HepG2 (cell line): ENCODE measurements at regions not wholly inside any gene's neighbourhood (a gene's known extent, or its start where the extent isn't known, plus 50 kb on each side); places are given as distances from the start of the nearest gene placed in this dataset.

Source experiments
- ATAC-seq: fragments of 200-7000 bp; cut with Tn5 transposase; 3 replicates; pipeline ENCODE4 v1.9.1; 2020; ENCODE audit warnings: mild to moderate bottlenecking, moderate library complexity
- BruUV-seq: library from RNA; stranded (reverse); fragments of 400-500 nt; replicated peaks from 2 replicates; lab custom pipeline; 2021; lab: Mats Ljungman, UMichigan
- CTCF ChIA-PET: fragments of 300-600 bp; formaldehyde crosslinking; extraction: SDS; loops from one replicate; lab custom pipeline; 2021; ENCODE audit warnings: low total read pairs, inconsistent platforms, low intra/inter-chr PET ratio; lab: Yijun Ruan, JAX
- POLR2A ChIA-PET: fragments of 350-600 bp; sonication (Branson Sonifier 250); formaldehyde crosslinking; loops from one replicate; lab custom pipeline; 2020; ENCODE audit warnings: antibody characterized with exemption, inconsistent platforms; lab: Yijun Ruan, JAX
- DNase-seq: peaks from one replicate; pipeline ENCODE4 v3.0.0-alpha.2; 2015; ENCODE audit warnings: low spot score
- FAIRE-seq: peaks from 3 replicates; lab custom pipeline; 2011; peaks lifted over from hg19 to GRCh38; lab: Jason Lieb, UNC
- H2AFZ ChIP-seq: one replicate; pipeline ENCODE4 v1.6.1; 2011; ENCODE audit warnings: low read length, inconsistent platforms
- H3K27ac ChIP-seq: fragments of 300-600 bp; 3 replicates; pipeline ENCODE4 v1.8.0; 2011; ENCODE audit warnings: mixed run types, mild to moderate bottlenecking, mixed read lengths, low read length, inconsistent platforms; ENCODE audit not compliant: insufficient read depth; ENCODE audit errors: extremely low read length
- H3K27me3 ChIP-seq, 2 experiments: fragments of 200-600 bp in 1 of 2; 2 replicates in 1 of 2; 3 replicates in 1 of 2; pipeline versions ENCODE4 v1.6.0 to v1.8.0; 2011; ENCODE audit warnings: low read length in 2 of 2, mild to moderate bottlenecking in 2 of 2, moderate library complexity in 2 of 2, inconsistent platforms in 1 of 2; ENCODE audit not compliant: insufficient read depth in 2 of 2, control insufficient read depth in 1 of 2
- H3K36me3 ChIP-seq, 2 experiments: fragments of 200-600 bp in 1 of 2; replicated peaks in 1 of 2; 2 replicates in 1 of 2; 3 replicates in 1 of 2; pipeline versions ENCODE4 v1.5.1 to v1.8.0; 2011; ENCODE audit warnings: low read length in 2 of 2, inconsistent platforms in 1 of 2; ENCODE audit not compliant: insufficient read depth in 2 of 2, control insufficient read depth in 1 of 2
- H3K4me1 ChIP-seq: 2 replicates; pipeline ENCODE4 v1.5.1; 2012; ENCODE audit warnings: low read length, inconsistent platforms; ENCODE audit not compliant: insufficient read depth
- H3K4me2 ChIP-seq: 2 replicates; pipeline ENCODE4 v1.6.0; 2011; ENCODE audit warnings: low read depth, low read length, inconsistent platforms
- H3K4me3 ChIP-seq, 3 experiments: fragments of 200-600 bp in 1 of 3; sonication (generic), shearing (Covaris generic) in 1 of 3; replicated peaks in 1 of 3; 2 replicates each; pipeline ENCODE4 v1.5.1; 2011 to 2016; ENCODE audit warnings: low read length in 3 of 3, inconsistent platforms in 2 of 3, low read depth in 2 of 3, mild to moderate bottlenecking in 2 of 3, control low read depth in 1 of 3, mixed read lengths in 1 of 3; ENCODE audit not compliant: insufficient read depth in 1 of 3
- H3K79me2 ChIP-seq: one replicate; pipeline ENCODE4 v1.6.1; 2011; ENCODE audit warnings: low read length, inconsistent platforms; ENCODE audit not compliant: insufficient read depth
- H3K9ac ChIP-seq: 2 replicates; pipeline ENCODE4 v1.6.0; 2011; ENCODE audit warnings: mild to moderate bottlenecking, low read depth, low read length, inconsistent platforms; ENCODE audit not compliant: insufficient read depth
- H3K9me3 ChIP-seq: 2 replicates; pipeline ENCODE4 v1.5.1; 2012; ENCODE audit warnings: mild to moderate bottlenecking, low read length
- H4K20me1 ChIP-seq: 2 replicates; pipeline ENCODE4 v1.6.0; 2011; ENCODE audit warnings: inconsistent platforms, mild to moderate bottlenecking, low read length, moderate library complexity; ENCODE audit not compliant: insufficient read depth
- GABPA ChIP-seq, 2 experiments: IDR thresholded peaks; 2 replicates each; pipeline ENCODE4 v1.6.1; 2011 to 2016; ENCODE audit warnings: low read depth in 2 of 2, low read length in 1 of 2, missing biosample characterization in 1 of 2, missing genetic modification characterization in 1 of 2
- POLR2A ChIP-seq, 2 experiments: IDR thresholded peaks; 2 replicates each; pipeline ENCODE4 v1.6.1; 2011; ENCODE audit warnings: low read depth in 2 of 2, low read length in 2 of 2, mild to moderate bottlenecking in 1 of 2, moderate library complexity in 1 of 2; ENCODE audit not compliant: insufficient read depth in 1 of 2
- THAP11 ChIP-seq: IDR thresholded peaks from 2 replicates; pipeline ENCODE4 v1.6.1; 2016; ENCODE audit warnings: missing biosample characterization, missing genetic modification reagents
- TP53 ChIP-seq: sonication (generic); formaldehyde crosslinking; conservative IDR thresholded peaks from 2 replicates; pipeline ENCODE4 v1.4.0; 2020; ENCODE audit warnings: missing genetic modification reagents
- ZFP62 ChIP-seq: sonication (generic); formaldehyde crosslinking; IDR thresholded peaks from 2 replicates; pipeline ENCODE4 v1.4.0; 2020; ENCODE audit warnings: missing genetic modification reagents
- ZNF263 ChIP-seq: sonication (generic); formaldehyde crosslinking; IDR thresholded peaks from 2 replicates; pipeline ENCODE4 v1.4.0; 2020; ENCODE audit warnings: missing genetic modification reagents
- ZNF3 ChIP-seq: IDR thresholded peaks from 2 replicates; pipeline ENCODE4 v1.7.0; 2017; ENCODE audit warnings: inconsistent platforms
- ZNF670 ChIP-seq: sonication (generic); formaldehyde crosslinking; IDR thresholded peaks from 2 replicates; pipeline ENCODE4 v1.8.0; 2022; ENCODE audit warnings: mild to moderate bottlenecking, missing genetic modification reagents, borderline replicate concordance
- ZNF839 ChIP-seq: sonication (generic); formaldehyde crosslinking; IDR thresholded peaks from 2 replicates; pipeline ENCODE4 v1.4.0; 2020; ENCODE audit warnings: missing genetic modification reagents, mild to moderate bottlenecking, borderline replicate concordance
- WGBS: methylation state at CpG from one replicate; pipeline ENCODE4 v1.1.6; 2017; ENCODE audit warnings: low lambda C conversion rate; 5-methylcytosine and 5-hydroxymethylcytosine counted together
- in situ Hi-C: cut with HindIII; loops from 2 replicates; pipeline ENCODE4 v1.10.0; 2017; ENCODE audit warnings: low pct_unique_long_range_greater_than_20kb; ENCODE audit not compliant: extremely low pct_ligation_motif_present
- intact Hi-C: fragments of 100-400 bp; cut with micrococcal nuclease; formaldehyde crosslinking; loops from one replicate; pipeline ENCODE4 v1.10.0; 2022; ENCODE audit not compliant: unreplicated experiment
- TF ChIP-seq, protein P1 (sequence below): IDR thresholded peaks from 2 replicates; pipeline ENCODE4 v1.6.1; 2016; ENCODE audit warnings: low read depth, missing genetic modification reagents, missing compliant biosample characterization
- TF ChIP-seq, protein P2 (sequence below), 2 experiments: sonication (generic) in 1 of 2; formaldehyde crosslinking in 1 of 2; IDR thresholded peaks; 2 replicates each; pipeline versions ENCODE4 v1.5.1 to v1.6.1; 2011 to 2020; ENCODE audit warnings: borderline replicate concordance in 1 of 2, low read depth in 1 of 2, low read length in 1 of 2, mild to moderate bottlenecking in 1 of 2, missing genetic modification reagents in 1 of 2, moderate library complexity in 1 of 2

DNA sequence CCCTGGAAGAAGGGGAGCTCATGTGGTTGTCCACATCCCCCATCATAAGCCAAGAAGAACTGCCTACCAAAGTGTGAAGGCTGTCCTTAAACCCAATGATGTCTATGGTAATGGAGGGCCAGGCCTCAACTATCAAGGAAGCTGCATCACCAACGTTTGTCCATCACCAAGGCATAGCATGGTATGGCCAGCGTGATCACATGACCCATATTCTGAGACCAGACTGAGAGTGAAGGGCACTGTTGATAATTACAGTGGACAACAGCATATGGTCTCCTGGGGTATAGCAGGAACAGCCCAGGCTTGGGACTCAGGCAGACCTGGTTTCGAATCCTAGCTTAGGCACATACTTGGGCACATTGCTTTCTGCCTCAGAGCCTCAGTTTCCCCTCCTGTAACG, 218.2 kb upstream of the RREB1 start:
- intact Hi-C loops = no loop called here
- CTCF ChIA-PET = no interaction called here

DNA sequence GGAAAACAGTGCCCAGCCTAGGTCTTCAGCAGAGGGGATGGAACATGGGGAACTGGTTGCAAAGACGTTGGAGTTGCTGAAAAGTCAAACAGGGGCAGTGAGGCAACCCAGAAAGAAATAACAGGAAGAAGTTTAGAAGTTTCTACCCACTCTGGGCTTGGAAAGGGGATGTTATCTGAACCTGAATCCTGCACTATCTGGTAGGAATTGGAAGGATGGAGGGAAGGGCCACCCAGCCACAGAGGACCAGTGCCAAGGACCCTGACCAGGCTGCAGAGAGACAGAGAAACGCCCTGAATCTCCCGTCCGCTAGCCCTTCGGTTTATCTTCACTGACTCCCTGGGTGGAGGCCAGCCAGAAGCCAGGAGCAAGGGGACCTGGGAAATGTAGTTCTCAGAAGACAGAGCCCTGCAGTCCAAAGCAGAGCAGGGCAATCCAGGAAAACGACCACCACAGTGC, 217.3 kb upstream of the RREB1 start:
- in situ Hi-C loops = no loop called here
- ATAC-seq = peak; percentile 78
- FAIRE-seq = peak; percentile 15
- TF ChIP-seq ZNF670 (no peak), GABPA (IDR thresholded peaks at IDR 0.05; ENCODE audit: low read depth, low read length) (no peak), GABPA (CRISPR knock-in tag; IDR thresholded peaks at IDR 0.05; ENCODE audit: low read depth) (peak; percentile 28; the same call in 1 of the 2 replicates), ZNF263 (CRISPR knock-in tag) (no peak), ZNF3 (no peak), ZFP62 (CRISPR knock-in tag) (no peak), POLR2A (IDR thresholded peaks at IDR 0.05; ENCODE audit: insufficient read depth in 1 of 2, low read depth in 2 of 2, low read length in 2 of 2) (no peak), THAP11 (peak; percentile 97), TP53 (CRISPR knock-in tag) (no peak)
- TF ChIP-seq, protein P1, sequence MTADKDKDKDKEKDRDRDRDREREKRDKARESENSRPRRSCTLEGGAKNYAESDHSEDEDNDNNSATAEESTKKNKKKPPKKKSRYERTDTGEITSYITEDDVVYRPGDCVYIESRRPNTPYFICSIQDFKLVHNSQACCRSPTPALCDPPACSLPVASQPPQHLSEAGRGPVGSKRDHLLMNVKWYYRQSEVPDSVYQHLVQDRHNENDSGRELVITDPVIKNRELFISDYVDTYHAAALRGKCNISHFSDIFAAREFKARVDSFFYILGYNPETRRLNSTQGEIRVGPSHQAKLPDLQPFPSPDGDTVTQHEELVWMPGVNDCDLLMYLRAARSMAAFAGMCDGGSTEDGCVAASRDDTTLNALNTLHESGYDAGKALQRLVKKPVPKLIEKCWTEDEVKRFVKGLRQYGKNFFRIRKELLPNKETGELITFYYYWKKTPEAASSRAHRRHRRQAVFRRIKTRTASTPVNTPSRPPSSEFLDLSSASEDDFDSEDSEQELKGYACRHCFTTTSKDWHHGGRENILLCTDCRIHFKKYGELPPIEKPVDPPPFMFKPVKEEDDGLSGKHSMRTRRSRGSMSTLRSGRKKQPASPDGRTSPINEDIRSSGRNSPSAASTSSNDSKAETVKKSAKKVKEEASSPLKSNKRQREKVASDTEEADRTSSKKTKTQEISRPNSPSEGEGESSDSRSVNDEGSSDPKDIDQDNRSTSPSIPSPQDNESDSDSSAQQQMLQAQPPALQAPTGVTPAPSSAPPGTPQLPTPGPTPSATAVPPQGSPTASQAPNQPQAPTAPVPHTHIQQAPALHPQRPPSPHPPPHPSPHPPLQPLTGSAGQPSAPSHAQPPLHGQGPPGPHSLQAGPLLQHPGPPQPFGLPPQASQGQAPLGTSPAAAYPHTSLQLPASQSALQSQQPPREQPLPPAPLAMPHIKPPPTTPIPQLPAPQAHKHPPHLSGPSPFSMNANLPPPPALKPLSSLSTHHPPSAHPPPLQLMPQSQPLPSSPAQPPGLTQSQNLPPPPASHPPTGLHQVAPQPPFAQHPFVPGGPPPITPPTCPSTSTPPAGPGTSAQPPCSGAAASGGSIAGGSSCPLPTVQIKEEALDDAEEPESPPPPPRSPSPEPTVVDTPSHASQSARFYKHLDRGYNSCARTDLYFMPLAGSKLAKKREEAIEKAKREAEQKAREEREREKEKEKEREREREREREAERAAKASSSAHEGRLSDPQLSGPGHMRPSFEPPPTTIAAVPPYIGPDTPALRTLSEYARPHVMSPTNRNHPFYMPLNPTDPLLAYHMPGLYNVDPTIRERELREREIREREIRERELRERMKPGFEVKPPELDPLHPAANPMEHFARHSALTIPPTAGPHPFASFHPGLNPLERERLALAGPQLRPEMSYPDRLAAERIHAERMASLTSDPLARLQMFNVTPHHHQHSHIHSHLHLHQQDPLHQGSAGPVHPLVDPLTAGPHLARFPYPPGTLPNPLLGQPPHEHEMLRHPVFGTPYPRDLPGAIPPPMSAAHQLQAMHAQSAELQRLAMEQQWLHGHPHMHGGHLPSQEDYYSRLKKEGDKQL (CRISPR knock-in tag) = no peak

More for the DNA sequence above, 218.2 kb upstream of the RREB1 start:
- Histone ChIP-seq H3K9ac (no peak overlapping the region), H2AFZ (no peak overlapping the region), H3K27ac (no peak overlapping the region), H3K4me1 (peaks cover 18% of the 10 kb centered on the region), H3K4me2 (no peak overlapping the region), H3K36me3 (no peaks in the 10 kb centered on the region), H4K20me1 (no peaks in the 10 kb centered on the region), H3K9me3 (no peaks in the 10 kb centered on the region), H3K79me2 (no peaks in the 10 kb centered on the region), H3K27me3 (0 out of 5 replicates have a peak, but pooled peaks cover 0 to 10% of the 10 kb centered on the region in 2 experiments), H3K4me3 (no peak overlapping the region)
- DNase-seq = no peak
- no TSS peak for BruUV-seq
- no peak for ATAC-seq
- WGBS = 40% methylated on average over 4 of the region's 4 CpGs
- in situ Hi-C loops = no loop called here
- no peak for FAIRE-seq
- POLR2A ChIA-PET = no interaction called here
- TF ChIP-seq, protein P2, sequence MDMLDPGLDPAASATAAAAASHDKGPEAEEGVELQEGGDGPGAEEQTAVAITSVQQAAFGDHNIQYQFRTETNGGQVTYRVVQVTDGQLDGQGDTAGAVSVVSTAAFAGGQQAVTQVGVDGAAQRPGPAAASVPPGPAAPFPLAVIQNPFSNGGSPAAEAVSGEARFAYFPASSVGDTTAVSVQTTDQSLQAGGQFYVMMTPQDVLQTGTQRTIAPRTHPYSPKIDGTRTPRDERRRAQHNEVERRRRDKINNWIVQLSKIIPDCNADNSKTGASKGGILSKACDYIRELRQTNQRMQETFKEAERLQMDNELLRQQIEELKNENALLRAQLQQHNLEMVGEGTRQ (IDR thresholded peaks at IDR 0.05; ENCODE audit: low read depth, low read length) = 0 out of 2 replicates have a peak, but pooled peaks have one; percentile 19
- TF ChIP-seq, protein P2 (CRISPR knock-in tag; IDR thresholded peaks at IDR 0.05; ENCODE audit: borderline replicate concordance) = no peak
- TF ChIP-seq ZNF839 = no peak

More for the DNA sequence above, 217.3 kb upstream of the RREB1 start:
- peak overlapping the region in 1 of 3 experiments; percentile 37; a peak in 2 of 6 replicates for H3K4me3 ChIP-seq
- H3K27me3 ChIP-seq = 0 out of 5 replicates have a peak, but pooled peaks cover 0 to 6% of the 10 kb centered on the region in 2 experiments
- peaks cover 18% of the 10 kb centered on the region for H3K4me1 ChIP-seq
- intact Hi-C loops = loop anchor here (1.0 kb wide), 1 partner anchor 37 kb away; no protein-coding TSS in a partner anchor
- WGBS = 0% methylated on average over 6 of the region's 6 CpGs
- no peak for DNase-seq
- BruUV-seq = no TSS peak
- H2AFZ ChIP-seq = peak overlapping the region; percentile 71
- no peaks in the 10 kb centered on the region for H3K79me2 ChIP-seq
- no peaks in the 10 kb centered on the region for H3K9me3 ChIP-seq
- H3K36me3 ChIP-seq = no peaks in the 10 kb centered on the region
- H3K27ac ChIP-seq = no peak overlapping the region
- CTCF ChIA-PET = no interaction called here
- no peak overlapping the region for H3K9ac ChIP-seq
- H3K4me2 ChIP-seq = peak overlapping the region; percentile 54
- POLR2A ChIA-PET = no interaction called here
- H4K20me1 ChIP-seq = no peaks in the 10 kb centered on the region
